Activated CD4-positive, alpha-beta memory T cell treated with anti-CD3 and anti-CD28 coated beads, Interleukin-2, amount 10 ng/mL, durations not matched to agents 7 days and 5 days (primary cell): ENCODE measurements at regions not wholly inside any gene's neighbourhood (a gene's known extent, or its start where the extent isn't known, plus 50 kb on each side); places are given as distances from the start of the nearest gene placed in this dataset.
"Not testable (repeated sequence)": the region's sequence is repeated elsewhere in the genome, so short reads cannot be mapped to it uniquely, and the experiment has no call there.

ENCODE experiments used
- CTCF ChIA-PET: fragments of 350-600 bp; sonication (Branson Sonifier 250); formaldehyde crosslinking; loops from one replicate; lab custom pipeline; 2021; ENCODE audit warnings: antibody characterized with exemption, inconsistent platforms; lab: Charles Lee
- POLR2A ChIA-PET: fragments of 350-600 bp; sonication (Branson Sonifier 250); formaldehyde crosslinking; loops from one replicate; lab custom pipeline; 2021; ENCODE audit warnings: antibody characterized with exemption; lab: Charles Lee
- DNase-seq: peaks from one replicate; pipeline ENCODE4 v3.0.0-alpha.2; 2020
- H3K27ac Mint-ChIP-seq: one replicate; pipeline ENCODE4 v1.8.0; 2021; ENCODE audit warnings: mild to moderate bottlenecking, mixed read lengths
- H3K27me3 Mint-ChIP-seq: one replicate; pipeline ENCODE4 v1.8.0; 2021; ENCODE audit warnings: mixed read lengths
- H3K36me3 Mint-ChIP-seq: one replicate; pipeline ENCODE4 v1.8.0; 2021; ENCODE audit warnings: low read depth, mixed read lengths
- H3K4me1 Mint-ChIP-seq: one replicate; pipeline ENCODE4 v1.8.0; 2021; ENCODE audit warnings: mixed read lengths
- H3K4me3 Mint-ChIP-seq: one replicate; pipeline ENCODE4 v1.8.0; 2021; ENCODE audit warnings: mild to moderate bottlenecking, mixed read lengths
- H3K9me3 Mint-ChIP-seq: one replicate; pipeline ENCODE4 v1.8.0; 2021; ENCODE audit warnings: mixed read lengths

GRCh38 chr10:123348691-123349572, 194.7 kb downstream of the BUB3 start:
- no peaks in the 10 kb centered on the region for H3K4me1 Mint-ChIP-seq
- H3K36me3 Mint-ChIP-seq, result no peaks in the 10 kb centered on the region
- no peak overlapping the region for H3K27ac Mint-ChIP-seq
- H3K27me3 Mint-ChIP-seq, result no peaks in the 10 kb centered on the region
- DNase-seq, result no peak
- H3K9me3 Mint-ChIP-seq, result no peaks in the 10 kb centered on the region
- ChIA-PET CTCF (no interaction called here), POLR2A (no interaction called here)
- no peak overlapping the region for H3K4me3 Mint-ChIP-seq

GRCh38 chr10:123351715-123352114, 197.5 kb downstream of the BUB3 start:
- no peaks in the 10 kb centered on the region for H3K27me3 Mint-ChIP-seq
- H3K4me3 Mint-ChIP-seq, result no peak overlapping the region
- CTCF ChIA-PET, result no interaction called here
- H3K9me3 Mint-ChIP-seq, result no peaks in the 10 kb centered on the region
- no peak overlapping the region for H3K27ac Mint-ChIP-seq
- POLR2A ChIA-PET, result no interaction called here
- DNase-seq, result no peak
- no peaks in the 10 kb centered on the region for H3K4me1 Mint-ChIP-seq
- H3K36me3 Mint-ChIP-seq, result no peaks in the 10 kb centered on the region

GRCh38 chr10:123354521-123354920, 200.3 kb downstream of the BUB3 start:
- ChIA-PET CTCF (no interaction called here), POLR2A (no interaction called here)
- no peak overlapping the region for H3K27ac Mint-ChIP-seq
- no peak overlapping the region for H3K4me3 Mint-ChIP-seq
- no peaks in the 10 kb centered on the region for H3K27me3 Mint-ChIP-seq
- no peaks in the 10 kb centered on the region for H3K4me1 Mint-ChIP-seq
- H3K36me3 Mint-ChIP-seq, result no peaks in the 10 kb centered on the region
- no peaks in the 10 kb centered on the region for H3K9me3 Mint-ChIP-seq
- no peak for DNase-seq

- Mint-ChIP-seq H3K9me3 (no peaks in the 10 kb centered on the region), H3K4me1 (no peaks in the 10 kb centered on the region), H3K27ac (no peak overlapping the region), H3K36me3 (no peaks in the 10 kb centered on the region), H3K4me3 (no peak overlapping the region), H3K27me3 (no peaks in the 10 kb centered on the region)
- POLR2A ChIA-PET, result no interaction called here
- no peak for DNase-seq
- CTCF ChIA-PET, result no interaction called here
Measured at GRCh38 chr10:123355748-123356481, 201.7 kb downstream of the BUB3 start.

GRCh38 chr10:123356799-123357198, 202.6 kb downstream of the BUB3 start:
- no peak for DNase-seq
- ChIA-PET CTCF (no interaction called here), POLR2A (no interaction called here)
- H3K4me3 Mint-ChIP-seq, result no peak overlapping the region
- H3K27me3 Mint-ChIP-seq, result no peaks in the 10 kb centered on the region
- no peaks in the 10 kb centered on the region for H3K36me3 Mint-ChIP-seq
- no peaks in the 10 kb centered on the region for H3K9me3 Mint-ChIP-seq
- no peaks in the 10 kb centered on the region for H3K4me1 Mint-ChIP-seq
- H3K27ac Mint-ChIP-seq, result no peak overlapping the region

GRCh38 chr10:123357421-123357930, 203.3 kb downstream of the BUB3 start:
- Mint-ChIP-seq H3K4me1 (no peaks in the 10 kb centered on the region), H3K4me3 (no peak overlapping the region), H3K27ac (no peak overlapping the region), H3K9me3 (no peaks in the 10 kb centered on the region), H3K36me3 (no peaks in the 10 kb centered on the region), H3K27me3 (no peaks in the 10 kb centered on the region)
- ChIA-PET CTCF (interaction anchor here (1.2 kb wide), 1 partner anchor 314 kb away, joined by 3 read pairs; no protein-coding TSS in a partner anchor), POLR2A (no interaction called here)
- no peak for DNase-seq

GRCh38 chr10:123359539-123359938, 205.3 kb downstream of the BUB3 start:
- Mint-ChIP-seq H3K27me3 (no peaks in the 10 kb centered on the region), H3K27ac (no peak overlapping the region), H3K4me1 (no peaks in the 10 kb centered on the region), H3K4me3 (no peak overlapping the region), H3K36me3 (no peaks in the 10 kb centered on the region), H3K9me3 (no peaks in the 10 kb centered on the region)
- ChIA-PET POLR2A (no interaction called here), CTCF (no interaction called here)
- no peak for DNase-seq

GRCh38 chr10:123361832-123362231, 207.6 kb downstream of the BUB3 start:
- Mint-ChIP-seq H3K27ac (no peak overlapping the region), H3K9me3 (no peaks in the 10 kb centered on the region), H3K4me3 (no peak overlapping the region), H3K4me1 (no peaks in the 10 kb centered on the region), H3K36me3 (no peaks in the 10 kb centered on the region), H3K27me3 (no peaks in the 10 kb centered on the region)
- ChIA-PET CTCF (no interaction called here), POLR2A (no interaction called here)
- no peak for DNase-seq

- ChIA-PET POLR2A (no interaction called here), CTCF (no interaction called here)
- H3K27ac Mint-ChIP-seq, result no peak overlapping the region
Measured at GRCh38 chr10:123367195-123367594, 213.0 kb downstream of the BUB3 start.

GRCh38 chr10:123371626-123372025, 217.4 kb downstream of the BUB3 start:
- H3K4me1 Mint-ChIP-seq, H3K36me3 Mint-ChIP-seq, POLR2A ChIA-PET, H3K27me3 Mint-ChIP-seq, H3K4me3 Mint-ChIP-seq, DNase-seq, H3K9me3 Mint-ChIP-seq, H3K27ac Mint-ChIP-seq: not testable (repeated sequence)
- CTCF ChIA-PET, result interaction anchor here (0.7 kb wide), 1 partner anchor 405 kb away, joined by 3 read pairs; no protein-coding TSS in a partner anchor

More at GRCh38 chr10:123367195-123367594, 213.0 kb downstream of the BUB3 start:
- Mint-ChIP-seq H3K9me3 (no peaks in the 10 kb centered on the region), H3K4me3 (no peak overlapping the region), H3K27me3 (no peaks in the 10 kb centered on the region), H3K4me1 (no peaks in the 10 kb centered on the region), H3K36me3 (no peaks in the 10 kb centered on the region)
- DNase-seq, result no peak

- ChIA-PET CTCF (no interaction called here), POLR2A (no interaction called here)
- no peak for DNase-seq
- no peaks in the 10 kb centered on the region for H3K36me3 Mint-ChIP-seq
- no peak overlapping the region for H3K4me3 Mint-ChIP-seq
- H3K27me3 Mint-ChIP-seq, result no peaks in the 10 kb centered on the region
- no peak overlapping the region for H3K27ac Mint-ChIP-seq
- H3K4me1 Mint-ChIP-seq, result no peaks in the 10 kb centered on the region
- H3K9me3 Mint-ChIP-seq, result no peaks in the 10 kb centered on the region
Measured at GRCh38 chr10:123373591-123373990, 219.4 kb downstream of the BUB3 start.

- CTCF ChIA-PET, result no interaction called here
Measured at GRCh38 chr10:123375097-123375496, 220.9 kb downstream of the BUB3 start.

GRCh38 chr10:123375738-123376137, 221.5 kb downstream of the BUB3 start:
- ChIA-PET CTCF (no interaction called here), POLR2A (no interaction called here)
- no peaks in the 10 kb centered on the region for H3K27me3 Mint-ChIP-seq
- H3K36me3 Mint-ChIP-seq, result no peaks in the 10 kb centered on the region
- no peak overlapping the region for H3K27ac Mint-ChIP-seq
- no peak for DNase-seq
- H3K4me1 Mint-ChIP-seq, result no peaks in the 10 kb centered on the region
- H3K9me3 Mint-ChIP-seq, result no peaks in the 10 kb centered on the region
- H3K4me3 Mint-ChIP-seq, result no peak overlapping the region

More at GRCh38 chr10:123375097-123375496, 220.9 kb downstream of the BUB3 start:
- no peaks in the 10 kb centered on the region for H3K4me1 Mint-ChIP-seq
- no peak overlapping the region for H3K27ac Mint-ChIP-seq
- no peak for DNase-seq
- POLR2A ChIA-PET, result no interaction called here
- H3K27me3 Mint-ChIP-seq, result no peaks in the 10 kb centered on the region
- H3K36me3 Mint-ChIP-seq, result no peaks in the 10 kb centered on the region
- H3K4me3 Mint-ChIP-seq, result no peak overlapping the region
- H3K9me3 Mint-ChIP-seq, result no peaks in the 10 kb centered on the region
